Skeletal muscle satellite cell (primary cell): ENCODE measurements at regions not wholly inside any gene's neighbourhood (a gene's known extent, or its start where the extent isn't known, plus 50 kb on each side); places are given as distances from the start of the nearest gene placed in this dataset.

Experiments used
- H3K27me3 ChIP-seq: 2 replicates; pipeline ENCODE4 v1.7.0; 2013; ENCODE audit warnings: low read length; ENCODE audit not compliant: control insufficient read depth, insufficient read depth
- H3K36me3 ChIP-seq: 2 replicates; pipeline ENCODE4 v1.7.0; 2013; ENCODE audit warnings: mild to moderate bottlenecking, control low read depth, low read length; ENCODE audit not compliant: insufficient read depth
- H3K4me1 ChIP-seq: 2 replicates; pipeline ENCODE4 v1.7.0; 2013; ENCODE audit warnings: low read length; ENCODE audit not compliant: control insufficient read depth, insufficient read depth
- H3K4me2 ChIP-seq: 2 replicates; pipeline ENCODE4 v1.7.0; 2013; ENCODE audit warnings: mild to moderate bottlenecking, low read length
- H3K4me3 ChIP-seq: 2 replicates; pipeline ENCODE4 v1.7.0; 2013; ENCODE audit warnings: low read length
- H3K9ac ChIP-seq: 2 replicates; pipeline ENCODE4 v1.7.0; 2013; ENCODE audit warnings: mild to moderate bottlenecking, low read depth, low read length, moderate library complexity
- H3K9me3 ChIP-seq: replicated peaks from 2 replicates; pipeline ENCODE4 v1.7.0; 2013; ENCODE audit warnings: mild to moderate bottlenecking, control low read depth, low read length

DNA sequence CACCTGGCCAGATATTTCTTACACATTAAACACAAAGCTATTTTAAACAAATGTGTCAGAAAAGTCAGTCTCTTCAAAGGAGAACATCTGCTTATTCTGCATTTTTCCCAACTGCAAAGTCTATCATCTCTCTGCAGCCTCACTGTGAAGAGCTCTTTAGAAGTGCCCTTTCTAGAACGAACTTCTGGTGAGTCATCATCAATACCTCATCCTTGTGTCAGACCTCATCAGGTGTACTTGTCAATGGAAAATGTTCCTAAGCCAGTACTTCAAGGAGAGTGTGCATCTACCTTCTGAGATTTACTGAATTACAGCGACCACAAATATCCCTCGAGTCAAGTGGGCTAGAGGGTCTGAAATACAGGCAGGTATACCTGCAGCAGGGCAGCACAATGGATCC is 457.3 kb downstream of the LRIG3 start:
- Histone ChIP-seq H3K36me3 (no peaks in the 10 kb centered on the region), H3K9me3 (no peaks in the 10 kb centered on the region), H3K4me2 (no peak overlapping the region), H3K4me3 (no peak overlapping the region), H3K4me1 (peaks cover 22% of the 10 kb centered on the region), H3K27me3 (no peaks in the 10 kb centered on the region), H3K9ac (no peak overlapping the region)

GRCh38 chr12:58465418-58465817 is 454.9 kb downstream of the LRIG3 start:
- H3K9ac ChIP-seq, result no peak overlapping the region
- peaks cover 12% of the 10 kb centered on the region for H3K4me1 ChIP-seq
- no peaks in the 10 kb centered on the region for H3K27me3 ChIP-seq
- H3K4me2 ChIP-seq, result no peak overlapping the region
- H3K4me3 ChIP-seq, result no peak overlapping the region
- no peaks in the 10 kb centered on the region for H3K9me3 ChIP-seq
- H3K36me3 ChIP-seq, result no peaks in the 10 kb centered on the region

GRCh38 chr12:58470266-58471010 is 449.9 kb downstream of the LRIG3 start:
- Histone ChIP-seq H3K4me1 (peaks cover 4% of the 10 kb centered on the region), H3K9me3 (no peaks in the 10 kb centered on the region), H3K4me2 (no peak overlapping the region), H3K4me3 (no peak overlapping the region), H3K9ac (no peak overlapping the region), H3K36me3 (no peaks in the 10 kb centered on the region), H3K27me3 (no peaks in the 10 kb centered on the region)

GRCh38 chr12:58479401-58479800 is 440.9 kb downstream of the LRIG3 start:
- Histone ChIP-seq H3K9me3 (no peaks in the 10 kb centered on the region), H3K4me3 (no peak overlapping the region), H3K27me3 (no peaks in the 10 kb centered on the region), H3K36me3 (no peaks in the 10 kb centered on the region), H3K9ac (no peak overlapping the region), H3K4me1 (peaks cover 8% of the 10 kb centered on the region), H3K4me2 (no peak overlapping the region)

DNA sequence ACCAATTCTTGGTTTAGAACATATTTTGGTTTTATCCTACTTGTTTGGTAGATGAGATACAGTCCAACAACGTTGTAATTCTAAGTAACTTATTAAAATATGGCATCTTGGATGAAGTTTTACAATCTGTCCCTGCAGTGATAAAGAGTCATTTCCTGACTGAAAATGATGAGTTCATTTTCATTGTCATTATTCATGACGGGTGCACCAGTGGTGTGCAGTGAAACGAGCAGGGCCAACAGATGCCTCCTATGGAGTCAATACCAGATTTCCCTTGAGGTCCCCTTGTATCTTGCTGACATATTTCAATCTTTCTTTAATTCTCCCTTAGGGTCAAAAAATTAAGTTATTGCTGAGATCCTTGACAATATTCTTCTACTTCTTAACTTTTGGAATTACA is 438.5 kb downstream of the LRIG3 start:
- no peak overlapping the region for H3K9ac ChIP-seq
- no peaks in the 10 kb centered on the region for H3K9me3 ChIP-seq
- H3K4me3 ChIP-seq, result no peak overlapping the region
- H3K4me1 ChIP-seq, result peaks cover 8% of the 10 kb centered on the region
- no peak overlapping the region for H3K4me2 ChIP-seq
- no peaks in the 10 kb centered on the region for H3K36me3 ChIP-seq
- H3K27me3 ChIP-seq, result no peaks in the 10 kb centered on the region

DNA sequence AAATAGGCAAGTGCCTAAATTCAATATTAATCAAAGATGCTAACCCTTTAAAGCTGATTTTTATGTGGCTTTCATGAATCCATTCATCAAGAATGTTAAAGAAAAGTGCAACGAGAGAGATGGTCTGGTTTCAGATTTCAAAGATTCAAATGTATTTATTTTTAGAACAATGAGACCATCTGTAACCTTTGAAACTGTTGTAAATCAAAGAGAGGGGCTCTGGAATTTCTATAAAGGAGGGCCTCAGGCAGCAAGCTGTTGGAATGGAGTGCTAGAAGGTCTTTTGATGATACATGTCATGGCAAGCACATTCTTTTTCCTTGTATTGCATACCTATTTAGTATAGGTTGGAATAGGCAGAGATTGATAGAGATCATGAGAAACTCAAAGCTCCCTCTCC is 433.0 kb downstream of the LRIG3 start:
- Histone ChIP-seq H3K27me3 (no peaks in the 10 kb centered on the region), H3K4me2 (peak overlapping the region; percentile 2), H3K4me3 (peak overlapping the region; percentile 12), H3K9me3 (no peaks in the 10 kb centered on the region), H3K36me3 (no peaks in the 10 kb centered on the region), H3K9ac (peak overlapping the region; percentile 52), H3K4me1 (peaks cover 40% of the 10 kb centered on the region)

- Histone ChIP-seq H3K4me3 (peak overlapping the region; percentile 12), H3K9me3 (no peaks in the 10 kb centered on the region), H3K4me1 (peaks cover 40% of the 10 kb centered on the region), H3K27me3 (no peaks in the 10 kb centered on the region), H3K9ac (peak overlapping the region; percentile 52), H3K4me2 (peak overlapping the region; percentile 2), H3K36me3 (no peaks in the 10 kb centered on the region)
These were observed 432.6 kb downstream of the LRIG3 start for GRCh38 chr12:58487678-58488161.

DNA sequence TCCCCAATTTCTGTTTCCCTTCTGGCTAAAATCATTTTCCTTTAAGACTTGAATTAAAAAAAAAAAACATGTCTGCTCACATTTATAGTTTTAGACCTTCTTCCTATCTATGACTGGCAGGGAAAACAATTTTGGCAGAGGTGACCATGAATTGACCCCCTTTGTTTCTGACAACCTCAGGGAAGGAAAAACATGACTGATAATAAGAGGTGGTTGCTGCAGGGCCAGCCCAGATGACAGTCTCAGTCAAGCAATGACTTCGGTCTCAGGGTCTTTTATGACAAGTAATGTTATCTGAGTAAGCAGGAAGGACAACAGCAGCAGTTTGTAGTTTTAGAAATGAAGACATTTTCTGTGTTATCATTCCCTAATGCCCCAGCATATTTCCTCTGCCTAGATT is 430.9 kb downstream of the LRIG3 start:
- H3K4me3 ChIP-seq, result no peak overlapping the region
- peaks cover 36% of the 10 kb centered on the region for H3K4me1 ChIP-seq
- H3K9me3 ChIP-seq, result no peaks in the 10 kb centered on the region
- no peaks in the 10 kb centered on the region for H3K36me3 ChIP-seq
- H3K9ac ChIP-seq, result no peak overlapping the region
- H3K27me3 ChIP-seq, result no peaks in the 10 kb centered on the region
- H3K4me2 ChIP-seq, result no peak overlapping the region

DNA sequence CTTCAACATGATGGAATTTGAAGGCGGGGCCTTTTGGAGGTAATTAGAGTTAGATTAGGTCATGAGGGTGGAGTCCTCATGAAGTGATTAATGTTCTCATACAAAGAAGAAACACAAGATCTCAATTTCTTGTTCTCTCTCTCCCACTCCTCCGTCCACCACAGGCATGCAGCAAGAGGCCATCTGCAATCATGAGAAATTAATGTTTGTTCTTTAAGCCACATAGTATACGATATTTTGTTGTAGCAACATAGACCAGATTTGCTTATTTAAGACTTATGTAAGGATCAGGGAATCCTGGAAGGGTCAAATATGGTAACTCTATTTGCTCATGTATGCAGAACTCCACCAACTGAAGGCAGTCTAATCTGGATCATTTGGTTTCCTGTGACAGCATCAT is 429.0 kb downstream of the LRIG3 start:
- Histone ChIP-seq H3K4me3 (no peak overlapping the region), H3K9me3 (no peaks in the 10 kb centered on the region), H3K36me3 (no peaks in the 10 kb centered on the region), H3K9ac (no peak overlapping the region), H3K4me1 (peaks cover 36% of the 10 kb centered on the region), H3K27me3 (no peaks in the 10 kb centered on the region), H3K4me2 (no peak overlapping the region)

- peaks cover 15% of the 10 kb centered on the region for H3K4me1 ChIP-seq
- no peak overlapping the region for H3K4me2 ChIP-seq
- H3K9ac ChIP-seq, result no peak overlapping the region
- no peaks in the 10 kb centered on the region for H3K36me3 ChIP-seq
- H3K4me3 ChIP-seq, result no peak overlapping the region
- no peaks in the 10 kb centered on the region for H3K27me3 ChIP-seq
- H3K9me3 ChIP-seq, result no peaks in the 10 kb centered on the region
These were observed 423.7 kb downstream of the LRIG3 start for GRCh38 chr12:58496411-58497190.

GRCh38 chr12:58500399-58500798 is 419.9 kb downstream of the LRIG3 start:
- no peaks in the 10 kb centered on the region for H3K9me3 ChIP-seq
- H3K4me2 ChIP-seq, result no peak overlapping the region
- no peaks in the 10 kb centered on the region for H3K36me3 ChIP-seq
- H3K4me1 ChIP-seq, result peaks cover 45% of the 10 kb centered on the region
- no peaks in the 10 kb centered on the region for H3K27me3 ChIP-seq
- no peak overlapping the region for H3K9ac ChIP-seq
- H3K4me3 ChIP-seq, result no peak overlapping the region
